ENCODE measurements at regions not wholly inside any gene's neighbourhood (a gene's known extent, or its start where the extent isn't known, plus 50 kb on each side); places are given as distances from the start of the nearest gene placed in this dataset.
"Not testable (repeated sequence)": the region's sequence is repeated elsewhere in the genome, so short reads cannot be mapped to it uniquely, and the experiment has no call there.

GRCh38 chr6:126664271-126664670 is 324.4 kb downstream of the CENPW start:
- H3K9me3 ChIP-seq: no peaks in the 10 kb centered on the region
- no peak overlapping the region for H3K27ac ChIP-seq
- H3K36me3 ChIP-seq: no peaks in the 10 kb centered on the region
- intact Hi-C loops (cut with DNase I): no loop called here
- WGBS, 2 donors: 78% methylated on average over 1 of the region's 1 CpG
- no peaks in the 10 kb centered on the region for H3K27me3 ChIP-seq
- TF ChIP-seq CTCF (IDR thresholded peaks at IDR 0.05) (no peak), POLR2A (IDR thresholded peaks at IDR 0.05) (no peak)
- no peak for DNase-seq
- H3K4me3 ChIP-seq (replicated peaks in 1 of 3): no peak overlapping the region
- no peaks in the 10 kb centered on the region for H3K4me1 ChIP-seq

- no peaks in the 10 kb centered on the region for H3K9me3 ChIP-seq
- no peaks in the 10 kb centered on the region for H3K36me3 ChIP-seq
- H3K4me3 ChIP-seq (replicated peaks in 1 of 3): no peak overlapping the region
- no peaks in the 10 kb centered on the region for H3K27me3 ChIP-seq
- WGBS, 2 donors: 83 to 86% methylated on average over 3 of the region's 3 CpGs
- intact Hi-C loops (cut with DNase I): no loop called here
- no peak for TF ChIP-seq POLR2A (IDR thresholded peaks at IDR 0.05)
- no peak for TF ChIP-seq CTCF (IDR thresholded peaks at IDR 0.05)
- no peaks in the 10 kb centered on the region for H3K4me1 ChIP-seq
- H3K27ac ChIP-seq: no peak overlapping the region
- no peak for DNase-seq
Observed at GRCh38 chr6:126665551-126665950, 325.6 kb downstream of the CENPW start.

GRCh38 chr6:126667071-126667470 is 327.2 kb downstream of the CENPW start:
- intact Hi-C loops (cut with DNase I): no loop called here

GRCh38 chr6:126667728-126668127 is 327.8 kb downstream of the CENPW start:
- H3K27me3 ChIP-seq: no peaks in the 10 kb centered on the region
- TF ChIP-seq POLR2A (IDR thresholded peaks at IDR 0.05) (no peak), CTCF (IDR thresholded peaks at IDR 0.05) (no peak)
- no peaks in the 10 kb centered on the region for H3K36me3 ChIP-seq
- no peak for DNase-seq
- no peaks in the 10 kb centered on the region for H3K4me1 ChIP-seq
- no peak overlapping the region for H3K4me3 ChIP-seq (replicated peaks in 1 of 3)
- intact Hi-C loops (cut with DNase I): no loop called here
- no peak overlapping the region for H3K27ac ChIP-seq
- H3K9me3 ChIP-seq: no peaks in the 10 kb centered on the region

More at GRCh38 chr6:126667071-126667470, 327.2 kb downstream of the CENPW start:
- Histone ChIP-seq H3K4me3 (replicated peaks in 1 of 3) (no peak overlapping the region), H3K27me3 (no peaks in the 10 kb centered on the region), H3K36me3 (no peaks in the 10 kb centered on the region), H3K4me1 (no peaks in the 10 kb centered on the region), H3K9me3 (no peaks in the 10 kb centered on the region), H3K27ac (no peak overlapping the region)
- WGBS, 2 donors: 89 to 93% methylated on average over 3 of the region's 3 CpGs
- no peak for DNase-seq
- no peak for TF ChIP-seq POLR2A (IDR thresholded peaks at IDR 0.05)
- no peak for TF ChIP-seq CTCF (IDR thresholded peaks at IDR 0.05)

- TF ChIP-seq CTCF (IDR thresholded peaks at IDR 0.05) (no peak), POLR2A (IDR thresholded peaks at IDR 0.05) (no peak)
- H3K27me3 ChIP-seq: no peaks in the 10 kb centered on the region
Observed at GRCh38 chr6:126672649-126673048, 332.7 kb downstream of the CENPW start.

GRCh38 chr6:126673749-126674148 is 333.8 kb downstream of the CENPW start:
- H3K27ac ChIP-seq; H3K4me3 ChIP-seq (replicated peaks in 1 of 3); DNase-seq; H3K4me1 ChIP-seq; H3K9me3 ChIP-seq; H3K27me3 ChIP-seq; H3K36me3 ChIP-seq; intact Hi-C loops (cut with DNase I): not testable (repeated sequence)
- 93 to 98% methylated on average over 13 of the region's 13 CpGs for WGBS, 2 donors

More at GRCh38 chr6:126672649-126673048, 332.7 kb downstream of the CENPW start:
- intact Hi-C loops (cut with DNase I): no loop called here
- WGBS, 2 donors: 74 to 76% methylated on average over 1 of the region's 1 CpG
- DNase-seq: no peak
- H3K4me1 ChIP-seq: no peaks in the 10 kb centered on the region
- no peaks in the 10 kb centered on the region for H3K9me3 ChIP-seq
- no peaks in the 10 kb centered on the region for H3K36me3 ChIP-seq
- H3K27ac ChIP-seq: no peak overlapping the region
- no peak overlapping the region for H3K4me3 ChIP-seq (replicated peaks in 1 of 3)

All from thyroid gland (tissue), 4 donors.